ENCODE measurements at regions not wholly inside any gene's neighbourhood (a gene's known extent, or its start where the extent isn't known, plus 50 kb on each side); places are given as distances from the start of the nearest gene placed in this dataset.

DNA sequence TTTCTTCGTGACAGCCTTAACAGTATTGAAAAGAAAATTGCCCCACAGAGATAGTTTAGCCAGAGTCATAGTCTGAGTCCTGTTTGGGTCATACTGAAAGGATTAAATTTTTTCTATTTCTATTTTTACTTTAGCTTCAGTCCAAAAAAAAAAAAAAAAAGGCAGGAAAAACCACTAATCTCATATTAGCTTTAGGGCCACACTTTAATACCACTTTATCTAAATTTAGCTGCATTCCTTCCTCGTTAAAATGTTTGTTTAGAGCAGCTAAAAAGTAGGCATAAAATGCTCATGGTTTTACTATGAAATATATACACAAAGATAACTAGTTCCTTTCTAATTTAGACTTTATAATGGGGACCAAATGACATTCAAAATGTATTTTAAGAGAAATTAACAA is 216.5 kb upstream of the TMEM196 start:
- Histone ChIP-seq H3K36me3 (ENCODE audit: insufficient read depth, low read length) (no peaks in the 10 kb centered on the region), H3F3A (ENCODE audit: low read depth) (no peaks in the 10 kb centered on the region), H3K4me3 (ENCODE audit: low read length, poor library complexity, severe bottlenecking) (no peak overlapping the region), H3K4me1 (ENCODE audit: insufficient read depth, low read length, poor library complexity, severe bottlenecking) (no peaks in the 10 kb centered on the region), H4K20me1 (ENCODE audit: insufficient read depth, low read length, poor library complexity, severe bottlenecking) (no peaks in the 10 kb centered on the region), H3K27me3 (ENCODE audit: insufficient read depth, low read length, poor library complexity, severe bottlenecking) (no peaks in the 10 kb centered on the region), H3K9ac (ENCODE audit: low read depth, low read length, poor library complexity, severe bottlenecking) (no peak overlapping the region), H3K79me2 (ENCODE audit: insufficient read depth, low read length) (no peaks in the 10 kb centered on the region), H3K4me2 (ENCODE audit: low read depth, low read length, poor library complexity, severe bottlenecking) (no peak overlapping the region), H3K9me2 (replicated peaks; ENCODE audit: low read depth, low read length) (no peaks in the 10 kb centered on the region), H2AFZ (ENCODE audit: low read length) (no peak overlapping the region), H3K9me3 (ENCODE audit: insufficient read depth, low read depth, low read length) (no peaks in the 10 kb centered on the region)
- no peak for TF ChIP-seq EZH2phosphoT487 (IDR thresholded peaks at IDR 0.05; ENCODE audit: borderline replicate concordance)
- TF ChIP-seq, protein P1, sequence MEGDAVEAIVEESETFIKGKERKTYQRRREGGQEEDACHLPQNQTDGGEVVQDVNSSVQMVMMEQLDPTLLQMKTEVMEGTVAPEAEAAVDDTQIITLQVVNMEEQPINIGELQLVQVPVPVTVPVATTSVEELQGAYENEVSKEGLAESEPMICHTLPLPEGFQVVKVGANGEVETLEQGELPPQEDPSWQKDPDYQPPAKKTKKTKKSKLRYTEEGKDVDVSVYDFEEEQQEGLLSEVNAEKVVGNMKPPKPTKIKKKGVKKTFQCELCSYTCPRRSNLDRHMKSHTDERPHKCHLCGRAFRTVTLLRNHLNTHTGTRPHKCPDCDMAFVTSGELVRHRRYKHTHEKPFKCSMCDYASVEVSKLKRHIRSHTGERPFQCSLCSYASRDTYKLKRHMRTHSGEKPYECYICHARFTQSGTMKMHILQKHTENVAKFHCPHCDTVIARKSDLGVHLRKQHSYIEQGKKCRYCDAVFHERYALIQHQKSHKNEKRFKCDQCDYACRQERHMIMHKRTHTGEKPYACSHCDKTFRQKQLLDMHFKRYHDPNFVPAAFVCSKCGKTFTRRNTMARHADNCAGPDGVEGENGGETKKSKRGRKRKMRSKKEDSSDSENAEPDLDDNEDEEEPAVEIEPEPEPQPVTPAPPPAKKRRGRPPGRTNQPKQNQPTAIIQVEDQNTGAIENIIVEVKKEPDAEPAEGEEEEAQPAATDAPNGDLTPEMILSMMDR (conservative IDR thresholded peaks at IDR 0.05; ENCODE audit: low read length), result no peak

DNA sequence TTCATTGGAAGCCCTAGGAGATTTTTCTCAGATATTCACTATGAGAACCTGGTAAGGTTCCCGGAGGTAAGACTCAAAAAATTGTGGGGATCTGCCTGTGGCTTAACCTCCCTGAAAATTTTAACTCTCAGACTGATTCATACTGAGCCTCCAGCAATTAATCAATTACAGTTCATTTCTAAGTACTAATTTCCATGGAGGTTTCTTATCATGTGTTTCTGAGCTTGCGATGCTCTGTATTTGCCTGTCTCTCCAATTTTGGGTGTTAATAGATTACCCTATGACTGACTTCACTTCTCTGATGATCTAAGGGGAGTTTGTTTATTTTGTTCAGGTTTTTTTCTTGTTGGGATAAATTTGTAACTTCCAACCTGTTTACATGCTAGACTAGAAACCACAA is 215.4 kb upstream of the TMEM196 start:
- no peaks in the 10 kb centered on the region for H3K36me3 ChIP-seq (ENCODE audit: insufficient read depth, low read length)
- H3K9ac ChIP-seq (ENCODE audit: low read depth, low read length, poor library complexity, severe bottlenecking), result no peak overlapping the region
- H3K9me3 ChIP-seq (ENCODE audit: insufficient read depth, low read depth, low read length), result no peaks in the 10 kb centered on the region
- H3K27me3 ChIP-seq (ENCODE audit: insufficient read depth, low read length, poor library complexity, severe bottlenecking), result no peaks in the 10 kb centered on the region
- TF ChIP-seq, protein P1 (conservative IDR thresholded peaks at IDR 0.05; ENCODE audit: low read length), result no peak
- no peak for TF ChIP-seq EZH2phosphoT487 (IDR thresholded peaks at IDR 0.05; ENCODE audit: borderline replicate concordance)
- no peaks in the 10 kb centered on the region for H3F3A ChIP-seq (ENCODE audit: low read depth)
- H3K4me1 ChIP-seq (ENCODE audit: insufficient read depth, low read length, poor library complexity, severe bottlenecking), result no peaks in the 10 kb centered on the region
- no peaks in the 10 kb centered on the region for H3K9me2 ChIP-seq (replicated peaks; ENCODE audit: low read depth, low read length)
- no peaks in the 10 kb centered on the region for H4K20me1 ChIP-seq (ENCODE audit: insufficient read depth, low read length, poor library complexity, severe bottlenecking)
- no peaks in the 10 kb centered on the region for H3K79me2 ChIP-seq (ENCODE audit: insufficient read depth, low read length)
- H2AFZ ChIP-seq (ENCODE audit: low read length), result no peak overlapping the region
- no peak overlapping the region for H3K4me2 ChIP-seq (ENCODE audit: low read depth, low read length, poor library complexity, severe bottlenecking)
- H3K4me3 ChIP-seq (ENCODE audit: low read length, poor library complexity, severe bottlenecking), result no peak overlapping the region

DNA sequence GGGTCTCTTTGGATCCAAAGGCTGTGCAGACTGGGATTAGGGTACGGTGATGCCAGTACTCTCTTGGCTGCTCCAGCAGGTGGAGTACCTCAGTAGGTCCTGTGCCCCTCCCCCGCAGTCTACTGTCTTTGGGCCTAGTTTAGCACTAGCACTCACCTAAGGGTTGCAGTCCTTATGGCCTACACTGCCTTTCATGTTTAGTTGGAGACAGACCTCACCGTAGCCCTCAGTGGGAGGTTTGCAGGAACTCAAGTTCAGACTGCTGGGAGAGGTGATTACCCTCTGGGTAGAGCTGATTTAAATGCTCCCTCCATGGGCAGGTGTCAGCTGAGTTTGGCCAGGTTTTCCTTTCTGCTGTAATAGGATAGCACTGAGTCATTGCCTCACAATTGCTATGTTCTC is 210.8 kb upstream of the TMEM196 start:
- no peaks in the 10 kb centered on the region; the same call in 1 of the 2 replicates for H3K9me3 ChIP-seq (ENCODE audit: insufficient read depth, low read depth, low read length)
- H2AFZ ChIP-seq (ENCODE audit: low read length), result no peak overlapping the region
- H3F3A ChIP-seq (ENCODE audit: low read depth), result no peaks in the 10 kb centered on the region
- H3K9me2 ChIP-seq (replicated peaks; ENCODE audit: low read depth, low read length), result no peaks in the 10 kb centered on the region
- H3K36me3 ChIP-seq (ENCODE audit: insufficient read depth, low read length), result no peaks in the 10 kb centered on the region
- H3K4me2 ChIP-seq (ENCODE audit: low read depth, low read length, poor library complexity, severe bottlenecking), result no peak overlapping the region
- TF ChIP-seq, protein P1 (conservative IDR thresholded peaks at IDR 0.05; ENCODE audit: low read length), result peak; percentile 48
- no peak for TF ChIP-seq EZH2phosphoT487 (IDR thresholded peaks at IDR 0.05; ENCODE audit: borderline replicate concordance)
- H3K27me3 ChIP-seq (ENCODE audit: insufficient read depth, low read length, poor library complexity, severe bottlenecking), result no peaks in the 10 kb centered on the region
- H3K4me1 ChIP-seq (ENCODE audit: insufficient read depth, low read length, poor library complexity, severe bottlenecking), result no peaks in the 10 kb centered on the region
- H4K20me1 ChIP-seq (ENCODE audit: insufficient read depth, low read length, poor library complexity, severe bottlenecking), result no peaks in the 10 kb centered on the region
- H3K79me2 ChIP-seq (ENCODE audit: insufficient read depth, low read length), result no peaks in the 10 kb centered on the region
- H3K4me3 ChIP-seq (ENCODE audit: low read length, poor library complexity, severe bottlenecking), result no peak overlapping the region
- no peak overlapping the region for H3K9ac ChIP-seq (ENCODE audit: low read depth, low read length, poor library complexity, severe bottlenecking)

All from Loucy (cell line).